GM18511 (cell line): ENCODE measurements at regions not wholly inside any gene's neighbourhood (a gene's known extent, or its start where the extent isn't known, plus 50 kb on each side); places are given as distances from the start of the nearest gene placed in this dataset.
A peak's percentile ranks its signal among the peaks of the same experiment; 100 is the strongest.
"Not testable (repeated sequence)": the region's sequence is repeated elsewhere in the genome, so short reads cannot be mapped to it uniquely, and the experiment has no call there.

Experiments used
- ATAC-seq: cut with Tn5 transposase; IDR thresholded peaks from one replicate; pipeline ENCODE4 v1.9.1; 2021; ENCODE audit warnings: mild to moderate bottlenecking, moderate library complexity; ENCODE audit not compliant: unreplicated experiment

DNA sequence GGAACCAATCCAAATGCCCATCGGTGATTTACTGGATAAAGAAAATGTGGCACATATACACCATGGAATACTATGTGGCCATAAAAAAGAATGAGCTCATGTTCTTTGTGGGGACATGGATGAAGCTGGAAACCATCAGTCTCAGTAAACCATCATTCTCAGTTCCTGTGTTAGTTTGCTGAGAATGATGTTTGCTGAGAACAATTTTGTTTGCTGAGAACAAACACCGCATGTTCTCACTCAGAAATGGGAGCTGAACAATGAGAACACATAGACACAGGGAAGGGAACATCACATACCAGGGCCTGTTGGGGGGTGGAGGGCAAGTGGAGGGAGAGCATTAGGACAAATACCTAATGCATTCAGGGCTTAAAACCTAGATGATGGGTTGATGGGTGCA is 185.5 kb downstream of the ANXA1 start:
- not testable (repeated sequence) for ATAC-seq

DNA sequence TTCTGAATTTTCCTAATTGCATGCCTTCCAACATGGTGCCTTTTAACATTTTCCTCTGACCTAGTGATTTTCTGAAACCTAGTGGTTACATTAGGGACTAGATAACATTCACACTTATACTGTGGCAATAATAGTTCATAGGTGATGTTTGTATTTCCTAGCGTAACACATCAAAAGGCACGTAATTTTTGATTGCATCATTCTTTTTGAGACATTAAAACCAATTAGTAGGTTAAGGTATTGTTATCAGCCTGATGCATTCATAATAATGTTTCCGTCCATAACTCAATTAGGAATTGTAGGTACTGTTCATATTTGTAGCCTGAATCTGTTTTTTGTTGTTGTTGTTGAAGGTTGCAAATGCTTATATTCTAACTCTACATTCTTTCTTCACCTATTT is 192.4 kb downstream of the ANXA1 start:
- no peak for ATAC-seq

DNA sequence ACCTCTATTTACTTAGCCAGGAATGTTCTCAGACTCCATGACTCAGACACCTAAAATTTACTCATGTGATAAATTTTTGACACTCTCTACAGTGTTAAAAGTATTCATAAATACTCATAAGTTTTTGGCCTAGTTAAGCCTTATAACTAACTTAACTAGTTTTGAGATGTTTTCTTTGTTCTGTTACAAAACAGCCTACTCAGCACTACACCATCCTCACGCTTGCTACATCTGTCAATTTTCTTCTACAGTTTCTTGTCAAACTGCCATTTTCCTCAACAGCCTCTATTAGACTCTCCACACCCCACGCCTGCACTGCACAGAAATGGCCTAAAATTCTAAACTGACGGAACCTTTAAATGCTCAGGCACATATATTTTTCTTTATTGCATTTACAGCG is 195.5 kb downstream of the ANXA1 start:
- ATAC-seq, result no peak

DNA sequence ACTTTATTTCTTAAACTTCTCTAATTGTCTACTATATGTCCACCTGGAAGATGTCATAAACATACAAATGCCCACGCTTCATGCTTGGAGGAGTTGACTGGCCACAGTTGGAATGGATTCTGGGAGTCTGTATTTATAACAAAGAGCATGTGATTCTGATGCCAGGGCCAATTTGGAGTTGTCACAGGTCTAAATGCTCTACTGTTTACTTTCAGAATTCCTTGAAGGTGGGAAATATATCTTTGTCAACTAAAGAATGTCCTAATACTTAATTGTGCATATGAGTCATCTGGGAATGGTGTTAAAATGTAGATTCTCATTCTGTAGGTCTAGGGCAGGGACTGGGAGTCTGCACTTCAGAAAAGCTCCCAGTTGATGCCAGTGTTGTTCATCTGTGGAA is 196.1 kb downstream of the ANXA1 start:
- no peak for ATAC-seq

DNA sequence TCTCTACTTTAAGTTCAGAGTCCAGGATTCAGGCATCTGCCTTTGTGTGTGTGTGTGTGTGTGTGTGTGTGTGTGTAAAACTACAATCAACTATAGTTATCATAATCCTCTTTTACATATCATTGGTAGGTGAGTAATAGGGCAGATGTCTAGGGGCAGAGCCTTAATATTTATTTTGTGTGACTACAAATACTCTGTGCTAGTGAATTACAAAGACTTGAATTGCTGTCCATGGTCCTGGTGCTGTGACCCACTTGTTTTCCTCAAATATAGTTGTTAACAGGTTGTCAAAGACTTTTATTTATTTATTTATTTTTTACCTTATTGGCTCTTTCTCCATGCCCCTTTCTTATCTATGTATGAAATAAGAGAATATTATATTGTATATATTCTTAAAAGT is 196.8 kb downstream of the ANXA1 start:
- no peak for ATAC-seq

DNA sequence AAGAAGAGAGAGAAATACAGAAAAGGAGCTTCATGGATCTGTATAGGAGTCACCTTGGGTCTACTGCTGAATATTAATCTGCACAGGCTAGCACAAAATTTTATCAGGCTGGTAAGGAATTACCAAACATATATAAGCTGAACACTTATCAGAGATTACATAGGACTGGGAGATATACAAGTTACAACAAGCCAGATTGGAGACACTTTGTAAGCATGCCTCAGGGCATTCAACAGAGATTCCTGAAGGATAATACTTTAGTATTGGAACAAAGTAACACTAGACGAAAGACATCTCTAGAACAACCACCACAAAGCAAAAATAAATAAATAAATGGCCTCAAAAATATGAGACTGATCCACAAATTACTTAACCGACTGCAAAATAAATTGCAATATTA is 197.8 kb downstream of the ANXA1 start:
- no peak for ATAC-seq

DNA sequence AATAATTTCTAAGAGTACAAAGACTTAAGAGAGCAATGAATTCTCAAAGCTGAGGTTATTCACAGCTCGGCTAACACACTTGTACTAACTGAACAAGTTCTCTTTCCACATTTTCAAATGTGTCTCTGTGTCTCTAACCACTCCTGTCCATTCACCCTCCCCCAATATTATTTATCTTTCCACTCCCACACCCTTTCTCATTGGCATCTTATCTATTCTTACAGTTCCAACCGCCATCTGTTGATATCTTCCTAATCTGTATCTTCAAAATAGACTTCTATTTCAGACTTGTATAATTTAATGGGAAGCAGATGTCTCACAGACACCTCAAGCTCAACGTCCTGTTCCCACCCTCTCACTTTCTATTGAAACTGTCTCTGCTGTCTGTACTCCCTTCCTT is 205.9 kb downstream of the ANXA1 start:
- ATAC-seq, result no peak

DNA sequence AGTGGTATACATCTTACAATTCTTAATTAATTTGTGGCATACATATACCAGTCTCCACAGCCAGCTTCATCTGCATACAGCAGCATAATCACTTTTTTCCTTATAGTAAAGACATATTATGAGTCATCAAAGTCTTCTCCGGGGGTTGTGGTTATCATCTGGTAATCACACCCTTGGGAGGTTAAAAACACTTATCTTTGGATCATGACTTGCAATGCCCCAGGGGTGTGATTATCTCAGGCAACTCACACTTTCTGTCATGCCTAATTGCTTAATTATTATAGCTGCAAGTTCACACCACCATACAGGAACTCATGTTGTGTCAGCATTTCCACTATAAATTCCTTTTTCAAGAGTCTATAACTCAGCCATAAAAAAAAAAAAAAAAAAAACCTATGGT is 218.4 kb downstream of the ANXA1 start:
- ATAC-seq, result no peak

DNA sequence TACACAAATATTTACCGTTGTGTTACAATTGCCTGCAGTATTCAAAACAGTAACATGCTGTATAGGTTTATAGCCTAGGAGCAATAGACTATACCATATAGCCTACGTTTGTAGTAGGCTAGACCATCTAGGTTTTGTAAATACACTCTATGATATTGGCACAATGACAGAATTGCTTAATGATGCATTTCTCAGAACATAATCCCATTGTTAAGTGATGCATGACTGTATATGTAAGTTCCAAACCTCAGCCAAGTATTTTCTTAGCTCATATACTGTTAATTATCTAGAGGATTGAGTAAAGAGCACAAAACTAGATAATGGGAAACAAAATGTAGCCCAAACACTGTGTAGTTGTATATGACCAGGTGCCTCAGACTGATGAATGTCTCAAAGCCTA is 220.1 kb downstream of the ANXA1 start:
- ATAC-seq, result no peak

DNA sequence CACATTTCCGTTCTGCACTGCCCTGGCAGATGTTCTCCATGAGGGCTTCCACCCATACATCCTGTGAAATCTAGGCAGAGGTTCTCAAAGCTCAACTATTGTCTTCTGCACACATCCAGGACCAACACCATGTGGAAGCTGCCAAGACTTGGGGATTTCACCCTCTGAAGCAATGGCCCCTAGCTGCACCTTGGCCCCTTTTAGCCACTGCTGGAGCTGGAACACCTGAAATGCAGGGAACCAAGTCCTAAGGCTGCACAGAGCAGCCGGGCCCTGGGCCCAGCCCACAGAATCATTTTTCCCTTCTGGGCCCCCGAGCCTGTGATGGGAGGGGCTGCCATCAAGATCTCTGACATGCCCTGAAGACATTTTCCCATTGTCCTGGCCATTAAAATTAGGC is 228.7 kb downstream of the ANXA1 start:
- ATAC-seq, result no peak

DNA sequence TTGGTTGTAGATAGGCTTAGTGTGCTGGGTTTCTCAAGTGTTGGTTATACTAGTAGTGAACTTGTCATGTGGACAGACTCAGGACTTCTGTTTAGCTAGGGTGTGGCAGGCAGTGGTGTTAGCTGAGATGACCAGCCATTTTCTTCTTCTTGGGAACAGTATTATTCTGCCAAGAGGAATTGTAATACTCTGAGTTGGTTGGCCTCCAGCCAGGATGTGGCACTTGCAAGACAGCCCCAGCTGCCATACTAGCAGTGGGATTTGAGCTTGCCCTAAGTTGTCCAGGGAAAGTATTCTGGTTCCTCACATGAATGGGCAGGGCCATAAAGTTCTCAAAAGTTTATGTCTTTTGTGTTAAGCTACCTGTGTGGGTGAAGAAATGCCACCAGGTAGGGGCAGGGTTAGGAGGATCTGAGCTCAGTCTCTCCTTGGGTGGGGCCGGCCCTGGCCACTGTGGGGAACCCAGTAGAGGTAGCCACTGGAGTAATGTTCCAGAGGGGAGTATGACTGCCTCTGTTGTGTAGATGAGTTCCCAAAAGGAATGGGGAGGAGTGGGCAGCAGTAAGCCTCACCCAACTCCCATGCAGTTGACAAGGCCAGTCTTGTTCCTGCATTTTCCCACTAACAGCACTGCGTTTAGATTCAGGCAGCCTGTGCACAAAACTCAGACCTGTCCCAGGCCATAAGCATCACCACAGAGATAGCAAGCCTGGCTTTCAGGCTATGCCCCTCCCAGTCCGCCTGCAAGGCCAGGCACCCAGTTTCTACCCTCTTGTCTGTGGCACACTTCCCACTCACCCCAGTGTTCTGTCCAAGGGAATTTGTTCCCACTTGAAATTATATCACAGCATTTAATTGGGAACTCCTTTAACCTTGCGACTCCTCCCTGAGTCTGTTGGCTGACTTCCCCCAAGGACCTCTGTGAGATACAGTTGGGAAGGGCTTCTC is 250.7 kb downstream of the ANXA1 start:
- no peak for ATAC-seq

DNA sequence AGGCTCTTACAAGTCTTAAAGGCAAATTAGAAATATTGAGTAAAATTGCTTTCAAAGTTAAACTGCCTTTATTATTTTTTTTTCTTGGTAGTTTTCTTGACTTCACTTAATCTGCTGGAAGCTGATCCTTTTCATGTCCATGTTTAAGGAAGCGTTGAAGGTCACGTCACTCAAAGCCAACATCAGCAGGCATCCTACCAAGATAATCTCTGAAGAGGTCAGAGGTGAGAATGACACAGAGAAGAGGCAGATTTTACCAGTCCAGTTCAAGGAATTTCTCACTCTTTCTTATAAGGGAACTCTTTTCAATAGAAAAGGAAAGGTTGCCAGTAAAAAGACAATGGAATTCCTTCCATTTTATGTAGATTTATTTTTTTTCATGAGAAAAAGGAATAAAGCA is 259.8 kb downstream of the ANXA1 start:
- ATAC-seq, result no peak

DNA sequence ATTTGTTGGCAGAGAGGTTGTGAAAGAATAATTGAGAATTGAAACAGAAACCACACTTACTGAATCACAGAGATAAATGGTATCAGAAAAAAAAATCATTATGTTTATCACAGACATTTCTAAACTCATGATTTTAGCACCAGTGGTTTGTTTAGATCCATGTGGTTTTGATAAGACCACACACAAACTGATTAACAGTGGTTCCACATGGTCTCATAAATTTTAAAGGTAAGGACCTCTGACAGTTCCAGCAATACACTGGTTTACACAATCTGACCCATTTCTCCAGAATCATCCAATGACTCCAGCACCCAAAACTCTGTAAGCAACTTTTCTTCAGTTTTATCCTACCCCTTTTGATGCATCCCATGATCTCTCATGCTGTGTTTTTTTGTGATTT is 261.2 kb downstream of the ANXA1 start:
- ATAC-seq, result no peak

DNA sequence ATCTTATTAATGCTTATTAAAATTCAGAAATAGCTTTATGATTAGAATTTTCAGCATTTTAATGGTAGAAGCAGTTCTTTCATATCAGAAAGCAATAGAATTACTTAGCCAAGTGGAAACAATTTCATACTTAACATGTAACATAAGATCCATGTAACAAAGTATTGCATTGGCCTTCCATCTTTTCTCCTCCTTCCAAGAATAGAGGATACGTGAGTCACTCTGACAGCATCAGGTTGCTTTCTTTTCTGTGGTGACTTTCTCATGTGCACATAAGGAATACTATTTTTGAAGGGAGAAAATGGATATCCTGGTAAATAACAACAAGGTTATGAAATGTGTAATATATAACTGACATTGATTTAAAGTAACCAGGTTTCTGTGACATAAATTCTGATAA is 272.2 kb downstream of the ANXA1 start:
- no peak for ATAC-seq

DNA sequence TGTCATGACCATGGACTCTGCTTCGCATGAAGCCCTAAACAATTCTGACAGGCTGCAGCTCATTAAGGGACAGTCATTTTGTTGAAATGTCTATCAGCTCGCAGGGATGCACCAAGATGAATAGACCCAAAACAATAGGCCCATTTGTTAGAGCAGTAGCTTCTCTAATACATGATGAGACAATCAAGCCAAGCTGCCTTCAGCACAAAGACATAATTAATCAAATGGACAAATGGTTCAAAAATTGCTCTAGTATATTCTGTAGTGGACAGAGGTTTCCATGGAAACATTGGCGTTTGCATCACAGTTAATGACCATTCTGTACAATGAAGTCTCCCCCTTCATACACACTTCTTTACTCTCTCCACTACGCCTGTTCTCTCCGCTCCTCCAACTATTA is 274.6 kb downstream of the ANXA1 start:
- no peak for ATAC-seq

DNA sequence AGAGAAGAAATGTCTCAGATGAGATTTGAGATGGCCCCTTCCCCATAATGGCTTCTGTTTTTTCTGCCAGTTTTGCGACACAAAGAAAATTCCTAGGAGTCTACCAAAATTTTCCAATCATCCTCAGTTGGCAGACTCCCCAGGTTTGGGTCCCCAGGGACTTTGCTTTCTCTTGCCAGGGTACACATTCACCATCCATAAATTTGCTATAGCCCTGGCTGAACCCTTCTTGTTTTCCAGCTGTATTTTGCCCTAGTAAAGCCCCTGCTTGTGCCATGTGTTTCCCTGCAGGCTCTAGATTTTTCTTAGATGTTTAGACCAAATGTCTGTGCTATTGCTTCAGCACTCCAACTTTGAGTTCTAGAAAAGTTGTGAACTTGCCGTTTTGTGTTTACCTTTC is 283.2 kb downstream of the ANXA1 start:
- ATAC-seq, result no peak

DNA sequence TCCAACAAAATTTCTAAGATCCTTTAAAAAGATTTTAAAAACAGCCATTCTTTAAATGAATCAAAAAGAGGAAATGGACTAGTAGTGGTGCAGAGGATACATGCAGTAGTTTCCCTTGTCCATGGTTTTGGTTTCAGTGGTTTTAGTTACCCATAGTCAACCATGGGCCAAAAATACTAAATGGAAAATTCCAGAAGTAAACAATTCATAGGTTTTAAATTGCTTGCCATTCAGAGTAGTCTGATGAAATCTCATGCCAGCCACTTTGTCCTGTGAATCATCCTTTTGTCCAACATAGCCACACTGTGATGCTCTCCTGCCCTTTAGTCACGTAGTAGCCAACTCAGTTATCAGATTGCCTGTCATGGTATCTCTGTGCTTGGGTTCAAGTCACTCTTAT is 286.1 kb downstream of the ANXA1 start:
- peak; percentile 88 for ATAC-seq

DNA sequence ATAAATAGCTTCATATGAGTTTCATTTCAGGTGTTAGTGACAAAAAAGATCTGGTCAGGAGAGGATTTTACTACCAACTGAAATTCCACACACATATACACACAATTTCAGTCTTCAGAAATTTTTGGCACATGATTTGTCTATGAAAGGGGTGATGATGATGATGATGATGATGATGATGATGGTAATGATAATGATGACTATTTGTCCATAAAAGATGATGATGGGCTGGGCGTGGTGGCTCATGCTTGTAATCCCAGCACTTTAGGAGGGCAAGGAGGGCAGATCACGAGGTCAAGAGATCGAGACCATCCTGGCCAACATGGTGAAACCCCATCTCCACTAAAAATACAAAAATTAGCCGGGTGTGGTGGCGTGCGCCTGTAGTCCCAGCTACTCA is 288.2 kb downstream of the ANXA1 start:
- ATAC-seq, result not testable (repeated sequence)

DNA sequence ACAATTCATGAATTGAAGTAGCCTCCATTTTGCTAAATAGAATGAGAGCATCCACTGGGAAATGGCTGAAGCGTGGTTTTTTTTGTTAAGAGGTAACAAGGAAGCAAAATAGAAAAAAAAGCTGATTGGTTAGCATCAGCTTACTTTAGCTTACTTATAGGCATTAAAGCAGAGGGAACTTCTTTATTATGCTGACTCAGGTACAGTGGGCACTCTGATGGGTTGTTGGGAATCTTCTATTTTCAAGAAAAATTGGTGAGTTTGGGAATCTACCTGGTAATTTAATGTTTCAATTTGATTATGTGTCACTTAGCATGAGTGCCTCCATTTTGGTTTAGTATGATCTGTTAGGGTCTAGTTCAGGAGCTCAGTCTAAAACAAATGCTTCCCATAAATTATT is 289.6 kb downstream of the ANXA1 start:
- no peak for ATAC-seq

DNA sequence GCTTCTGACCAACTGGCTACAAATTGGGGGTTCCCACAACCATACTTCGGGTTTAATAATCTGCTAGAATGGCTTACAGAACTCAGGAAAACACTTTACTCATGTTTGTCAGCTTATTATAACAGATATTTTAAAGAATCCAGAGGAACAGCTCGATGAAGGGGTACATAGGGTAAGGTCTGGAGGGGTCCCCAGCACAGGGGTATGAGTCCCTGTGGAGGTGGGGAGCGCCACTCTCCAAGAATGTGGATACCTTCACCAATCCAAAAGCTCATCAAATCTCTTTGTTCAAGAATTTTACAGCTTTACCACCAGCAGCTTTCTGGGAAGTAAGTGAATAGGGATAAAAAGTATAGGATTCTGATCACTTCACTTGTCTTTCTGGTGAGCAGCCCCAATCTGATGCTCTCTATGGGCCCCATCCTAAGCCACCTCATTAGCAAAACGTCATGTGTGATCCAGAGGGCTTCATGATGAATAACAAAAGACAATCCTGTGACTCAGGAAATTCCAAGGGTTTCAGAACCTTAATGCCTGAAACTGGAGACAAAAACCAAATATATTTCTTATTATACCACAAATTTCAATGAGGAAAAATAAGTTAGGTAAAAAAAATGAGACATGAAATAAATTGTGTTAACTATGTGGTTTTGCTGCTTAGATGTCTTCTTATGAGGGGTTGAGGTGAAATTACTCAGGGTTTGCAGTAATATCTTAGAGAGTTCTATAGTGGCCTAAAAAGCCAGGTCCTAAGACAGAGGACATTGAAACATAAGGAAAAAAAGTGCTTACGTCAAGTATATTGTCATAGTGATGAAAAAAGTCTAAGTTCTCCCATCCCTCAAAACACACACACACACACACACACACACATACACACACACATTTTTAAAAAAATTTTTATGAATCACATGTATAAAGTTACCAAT is 290.5 kb downstream of the ANXA1 start:
- no peak for ATAC-seq

DNA sequence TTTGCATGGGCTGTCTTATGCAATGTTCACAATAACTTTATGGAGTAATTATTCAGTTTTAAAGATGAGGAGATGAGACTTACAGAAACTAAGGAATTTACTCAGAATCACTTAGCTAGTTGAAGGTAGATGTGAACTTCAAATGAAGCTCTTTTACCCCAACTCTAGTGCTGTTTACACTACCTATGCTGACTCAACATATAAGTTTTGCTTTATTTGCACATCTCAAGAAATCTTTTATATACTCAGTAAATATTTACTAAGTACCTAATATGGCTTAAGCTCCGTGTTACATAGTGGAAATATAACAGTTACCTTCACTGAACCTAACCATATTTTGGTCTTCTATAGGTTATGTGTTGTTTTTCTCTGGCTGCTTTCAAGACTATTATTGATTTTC is 293.2 kb downstream of the ANXA1 start:
- ATAC-seq, result no peak

DNA sequence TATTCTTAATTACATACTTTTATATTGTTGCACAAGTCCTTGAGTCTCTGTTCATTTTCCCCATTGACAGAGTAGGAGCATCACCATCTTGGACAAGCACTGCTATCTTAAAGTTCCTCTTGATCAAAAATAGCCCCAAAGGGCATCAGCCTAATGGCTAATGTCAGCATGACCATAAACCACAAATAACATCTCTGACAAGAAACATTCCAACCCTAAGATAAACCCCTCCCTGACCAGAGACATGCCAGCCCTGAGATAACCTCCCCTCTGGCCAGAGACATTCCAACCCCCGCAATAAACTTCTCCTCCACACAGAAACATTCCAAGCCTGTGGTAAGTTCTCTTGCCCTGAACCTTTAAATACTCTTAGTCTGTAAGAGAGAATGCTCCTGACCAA is 293.7 kb downstream of the ANXA1 start:
- ATAC-seq, result not testable (repeated sequence)
